RPMI7951 (cell line): ENCODE measurements at regions not wholly inside any gene's neighbourhood (a gene's known extent, or its start where the extent isn't known, plus 50 kb on each side); places are given as distances from the start of the nearest gene placed in this dataset.

Experiments used
- DNase-seq: peaks from one replicate; pipeline ENCODE4 v3.0.0-alpha.2; 2012; ENCODE audit warnings: low read depth

DNA sequence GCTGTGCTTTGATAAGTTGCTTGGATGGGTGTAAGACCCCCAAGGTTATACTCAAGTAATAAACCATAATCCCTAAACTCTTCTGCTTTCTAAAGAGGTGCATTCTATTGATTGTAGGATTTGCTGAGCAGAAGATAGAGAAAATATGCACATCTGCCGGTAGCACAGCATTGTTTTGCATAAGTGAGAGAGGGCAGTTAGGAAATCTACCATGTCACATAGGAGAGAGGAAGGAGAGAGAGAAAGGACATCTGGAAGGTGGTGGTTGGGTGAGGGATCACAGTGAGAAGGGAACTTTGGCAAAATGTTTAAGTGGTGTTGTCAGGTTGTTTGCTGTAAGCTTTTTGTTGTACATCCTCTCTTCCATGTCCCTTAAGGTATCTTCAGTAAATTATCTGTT, 73.6 kb upstream of the BDNF start:
- no peak for DNase-seq

DNA sequence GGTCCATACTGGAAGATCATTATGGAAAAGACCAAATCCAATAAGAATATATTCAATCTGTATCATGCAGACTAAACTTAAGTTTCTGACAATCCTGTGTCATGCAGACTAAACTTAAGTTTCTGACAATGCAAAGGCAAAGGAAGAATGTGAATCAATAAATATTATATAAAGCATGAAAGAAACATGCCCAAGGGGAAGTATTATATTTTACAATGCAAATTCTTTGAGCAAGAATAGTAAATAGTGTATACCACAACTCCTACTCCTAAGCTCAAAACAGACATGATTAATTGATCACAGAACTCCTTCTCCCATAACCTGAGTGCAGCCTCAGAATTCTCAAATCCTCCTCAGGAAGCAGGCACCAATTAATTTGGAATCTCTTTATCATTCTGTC, 71.3 kb upstream of the BDNF start:
- no peak for DNase-seq

DNA sequence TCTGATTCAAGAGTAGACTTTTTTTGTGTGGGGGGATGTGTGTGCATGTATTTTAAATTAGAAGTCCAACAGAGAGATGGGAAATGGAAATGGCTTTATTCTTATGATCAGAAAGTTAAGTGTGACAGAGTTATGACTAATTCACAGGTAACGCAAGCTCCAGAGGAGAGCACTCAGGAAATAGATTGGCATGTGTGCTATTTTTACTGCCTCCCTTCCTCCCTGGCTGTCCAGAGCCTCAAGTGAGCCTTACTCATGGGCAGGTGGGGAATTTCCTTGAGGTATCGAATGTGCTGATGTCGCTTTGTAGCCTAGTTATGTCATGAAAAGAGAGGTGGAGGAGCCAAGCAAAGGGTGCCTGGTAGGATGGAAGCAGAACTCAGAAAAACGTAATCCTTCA, 70.3 kb upstream of the BDNF start:
- DNase-seq = no peak

GRCh38 chr11:27763736-27764135, 63.5 kb upstream of the BDNF start:
- no peak for DNase-seq

- DNase-seq = no peak
These were observed 61.1 kb upstream of the BDNF start for GRCh38 chr11:27761356-27761755.

- DNase-seq = peak; percentile 99
These were observed 57.7 kb upstream of the BDNF start for GRCh38 chr11:27757953-27758352.

- DNase-seq = peak; percentile 95
These were observed 54.1 kb upstream of the BDNF start for GRCh38 chr11:27754035-27755017.
